Peyer's patch (tissue), 4 donors: ENCODE measurements at regions not wholly inside any gene's neighbourhood (a gene's known extent, or its start where the extent isn't known, plus 50 kb on each side); places are given as distances from the start of the nearest gene placed in this dataset.

Experiments
- DNase-seq, 3 donors: peaks; one replicate each; pipeline ENCODE4 v3.0.0-alpha.2; 2017 to 2019
- H3K27ac ChIP-seq, 4 donors: fragments of 200-600 bp; sonication (generic); one replicate each; pipeline ENCODE4 v1.5.1; 2016 to 2019
- H3K27me3 ChIP-seq, 2 donors: fragments of 200-600 bp; sonication (generic); one replicate each; pipeline ENCODE4 v1.5.1; 2019
- H3K36me3 ChIP-seq, 3 donors: fragments of 200-600 bp; sonication (generic); one replicate each; pipeline ENCODE4 v1.5.1; 2016 to 2019
- H3K4me1 ChIP-seq, 4 donors: fragments of 200-600 bp; sonication (generic); one replicate each; pipeline ENCODE4 v1.5.1; 2016 to 2019
- H3K4me3 ChIP-seq, 4 donors: fragments of 200-600 bp; sonication (generic); 1 replicate in 3 of 4; 2 replicates in 1 of 4; pipeline ENCODE4 v1.5.1; 2016 to 2019; ENCODE audit warnings: mild to moderate bottlenecking in 1 of 4
- H3K9me3 ChIP-seq, 4 donors: fragments of 200-600 bp; sonication (generic); one replicate each; pipeline ENCODE4 v1.5.1; 2016 to 2019; ENCODE audit warnings: mild to moderate bottlenecking in 1 of 4
- POLR2A ChIP-seq, 2 donors: fragments of 450-650 bp; IDR thresholded peaks; one replicate each; pipeline ENCODE4 v1.5.1; 2017; ENCODE audit warnings: antibody characterized with exemption in 2 of 2, mild to moderate bottlenecking in 2 of 2, moderate library complexity in 2 of 2
- TF ChIP-seq, protein P1 (sequence below), 6 experiments: fragments of 450-650 bp in 4 of 6; fragments of 200-600 bp in 2 of 6; sonication (generic) in 1 of 6; IDR thresholded peaks; one replicate each; pipeline ENCODE4 v1.5.1; 2017 to 2019; ENCODE audit warnings: antibody characterized with exemption in 6 of 6, mild to moderate bottlenecking in 3 of 6, moderate library complexity in 1 of 6

DNA sequence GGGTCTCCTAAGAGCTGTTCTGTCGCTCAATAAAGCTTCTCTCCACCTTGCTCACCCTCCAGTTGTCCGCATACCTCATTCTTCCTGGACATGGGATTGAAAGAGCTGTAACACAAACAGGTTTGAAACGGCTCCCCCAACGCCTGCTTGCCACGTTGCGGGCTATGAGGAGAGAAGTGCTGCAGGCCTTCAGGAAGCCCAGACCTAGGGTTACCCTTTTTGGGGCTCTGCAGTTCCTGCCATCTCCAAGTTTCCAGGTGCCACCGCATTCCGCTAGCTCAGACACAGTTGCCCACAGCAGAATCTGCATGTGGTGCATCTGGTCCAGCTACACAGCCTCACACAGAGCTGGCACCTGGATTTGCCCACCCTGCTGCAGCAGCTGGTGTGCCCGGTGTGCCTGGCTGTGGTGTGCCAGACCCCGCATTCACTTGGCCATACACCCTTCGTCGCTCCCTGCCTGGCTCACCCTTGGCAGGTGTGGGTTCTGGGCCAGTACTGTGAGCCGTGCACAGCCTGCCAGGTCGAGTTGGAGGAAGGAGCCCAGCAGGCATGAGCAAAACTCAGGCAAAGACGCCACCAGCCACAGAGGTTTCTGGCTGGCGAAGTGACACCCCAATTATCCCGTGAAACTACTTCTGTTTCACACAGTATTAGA is 253.2 kb upstream of the SEMA3A start:
- Histone ChIP-seq H3K27me3 (no peaks in the 10 kb centered on the region), H3K36me3 (no peaks in the 10 kb centered on the region), H3K4me3 (no peak overlapping the region), H3K9me3 (no peaks in the 10 kb centered on the region), H3K27ac (no peak overlapping the region), H3K4me1 (no peaks in the 10 kb centered on the region)
- TF ChIP-seq, protein P1, sequence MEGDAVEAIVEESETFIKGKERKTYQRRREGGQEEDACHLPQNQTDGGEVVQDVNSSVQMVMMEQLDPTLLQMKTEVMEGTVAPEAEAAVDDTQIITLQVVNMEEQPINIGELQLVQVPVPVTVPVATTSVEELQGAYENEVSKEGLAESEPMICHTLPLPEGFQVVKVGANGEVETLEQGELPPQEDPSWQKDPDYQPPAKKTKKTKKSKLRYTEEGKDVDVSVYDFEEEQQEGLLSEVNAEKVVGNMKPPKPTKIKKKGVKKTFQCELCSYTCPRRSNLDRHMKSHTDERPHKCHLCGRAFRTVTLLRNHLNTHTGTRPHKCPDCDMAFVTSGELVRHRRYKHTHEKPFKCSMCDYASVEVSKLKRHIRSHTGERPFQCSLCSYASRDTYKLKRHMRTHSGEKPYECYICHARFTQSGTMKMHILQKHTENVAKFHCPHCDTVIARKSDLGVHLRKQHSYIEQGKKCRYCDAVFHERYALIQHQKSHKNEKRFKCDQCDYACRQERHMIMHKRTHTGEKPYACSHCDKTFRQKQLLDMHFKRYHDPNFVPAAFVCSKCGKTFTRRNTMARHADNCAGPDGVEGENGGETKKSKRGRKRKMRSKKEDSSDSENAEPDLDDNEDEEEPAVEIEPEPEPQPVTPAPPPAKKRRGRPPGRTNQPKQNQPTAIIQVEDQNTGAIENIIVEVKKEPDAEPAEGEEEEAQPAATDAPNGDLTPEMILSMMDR (IDR thresholded peaks at IDR 0.05) = no peak
- no peak for TF ChIP-seq POLR2A (IDR thresholded peaks at IDR 0.05)
- DNase-seq = no peak

DNA sequence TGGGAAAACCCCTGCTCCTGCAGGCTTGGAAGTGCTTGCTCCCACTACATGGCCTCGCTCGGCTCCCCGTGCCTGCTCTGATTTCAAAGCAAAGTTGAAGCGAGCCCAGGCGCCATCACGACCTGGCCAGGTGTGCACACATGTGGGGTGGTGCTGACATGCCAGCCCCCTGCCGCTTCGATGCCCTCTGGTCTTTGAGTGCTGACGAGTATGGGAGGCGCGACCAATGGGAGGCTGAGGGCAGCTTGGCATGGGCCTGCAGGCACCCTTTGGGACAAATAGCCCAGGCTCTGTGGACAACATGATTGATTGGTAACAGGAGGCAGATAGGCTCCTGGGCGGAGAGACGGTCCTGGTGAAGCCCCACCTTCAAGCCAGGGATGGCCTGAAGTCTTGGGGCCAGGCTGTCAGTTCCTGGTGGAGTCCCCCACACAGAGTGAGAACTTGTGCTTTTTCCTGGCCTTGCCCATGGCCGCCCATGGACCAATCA is 252.4 kb upstream of the SEMA3A start:
- Histone ChIP-seq H3K27me3 (no peaks in the 10 kb centered on the region), H3K36me3 (no peaks in the 10 kb centered on the region), H3K4me3 (no peak overlapping the region), H3K27ac (no peak overlapping the region), H3K4me1 (no peaks in the 10 kb centered on the region), H3K9me3 (no peaks in the 10 kb centered on the region)
- no peak for DNase-seq
- TF ChIP-seq, protein P1 (IDR thresholded peaks at IDR 0.05) = no peak
- no peak for TF ChIP-seq POLR2A (IDR thresholded peaks at IDR 0.05)

DNA sequence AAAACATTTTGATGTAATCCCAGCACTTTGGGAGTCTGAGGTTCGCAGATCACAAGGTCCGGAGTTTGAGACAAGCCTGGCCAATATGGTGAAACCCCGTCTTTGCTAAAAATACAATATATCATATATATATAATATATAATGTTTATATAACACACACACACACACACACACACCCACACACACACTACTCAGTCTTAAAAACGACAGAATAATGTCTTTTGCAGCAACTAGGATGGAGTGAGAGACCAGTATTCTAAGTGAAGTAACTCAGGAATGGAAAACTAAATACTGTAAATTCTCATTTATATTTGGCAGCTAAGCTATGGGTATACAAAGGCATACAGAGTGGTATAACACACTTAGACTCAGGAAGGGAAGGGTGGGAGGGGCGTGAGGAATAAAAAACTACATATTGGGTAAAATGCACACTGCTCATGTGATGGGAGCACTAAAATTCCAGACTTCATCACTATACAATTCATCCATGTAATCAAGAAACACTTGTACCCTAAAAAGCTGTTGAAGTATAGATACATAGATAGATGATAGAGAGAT is 231.2 kb upstream of the SEMA3A start:
- Histone ChIP-seq H3K4me3 (no peak overlapping the region), H3K27me3 (no peaks in the 10 kb centered on the region), H3K4me1 (no peaks in the 10 kb centered on the region), H3K36me3 (no peaks in the 10 kb centered on the region), H3K27ac (no peak overlapping the region), H3K9me3 (no peaks in the 10 kb centered on the region)
- no peak for DNase-seq
- TF ChIP-seq, protein P1 (IDR thresholded peaks at IDR 0.05) = no peak
- no peak for TF ChIP-seq POLR2A (IDR thresholded peaks at IDR 0.05)

GRCh38 chr7:84422790-84423189 is 228.2 kb upstream of the SEMA3A start:
- no peaks in the 10 kb centered on the region for H3K9me3 ChIP-seq
- no peak overlapping the region for H3K27ac ChIP-seq
- H3K4me1 ChIP-seq = no peaks in the 10 kb centered on the region
- no peaks in the 10 kb centered on the region for H3K36me3 ChIP-seq
- no peaks in the 10 kb centered on the region for H3K27me3 ChIP-seq
- no peak for DNase-seq
- TF ChIP-seq, protein P1 (IDR thresholded peaks at IDR 0.05) = no peak
- no peak for TF ChIP-seq POLR2A (IDR thresholded peaks at IDR 0.05)
- no peak overlapping the region for H3K4me3 ChIP-seq

- H3K9me3 ChIP-seq = no peaks in the 10 kb centered on the region
- no peak overlapping the region for H3K27ac ChIP-seq
- H3K36me3 ChIP-seq = no peaks in the 10 kb centered on the region
- no peak for TF ChIP-seq POLR2A (IDR thresholded peaks at IDR 0.05)
- H3K27me3 ChIP-seq = no peaks in the 10 kb centered on the region
- H3K4me1 ChIP-seq = no peaks in the 10 kb centered on the region
- H3K4me3 ChIP-seq = no peak overlapping the region
- no peak for DNase-seq
Observed at GRCh38 chr7:84412161-84412969, 217.8 kb upstream of the SEMA3A start.

- no peak overlapping the region for H3K4me3 ChIP-seq
- no peaks in the 10 kb centered on the region for H3K27me3 ChIP-seq
- DNase-seq = no peak
- TF ChIP-seq, protein P1 (IDR thresholded peaks at IDR 0.05) = no peak
- TF ChIP-seq POLR2A (IDR thresholded peaks at IDR 0.05) = no peak
- H3K27ac ChIP-seq = no peak overlapping the region
- no peaks in the 10 kb centered on the region for H3K4me1 ChIP-seq
- H3K36me3 ChIP-seq = no peaks in the 10 kb centered on the region
- H3K9me3 ChIP-seq = no peaks in the 10 kb centered on the region
Observed at GRCh38 chr7:84399661-84400060, 205.1 kb upstream of the SEMA3A start.
